NCI-H510A treated with DMSO at 0.1 percent for 48 hours (cell line): ENCODE measurements at regions not wholly inside any gene's neighbourhood (a gene's known extent, or its start where the extent isn't known, plus 50 kb on each side); places are given as distances from the start of the nearest gene placed in this dataset.
"Not testable (repeated sequence)": the region's sequence is repeated elsewhere in the genome, so short reads cannot be mapped to it uniquely, and the experiment has no call there.

Experiments
- DNase-seq: peaks from one replicate; lab custom pipeline; 2025; lab: John Stamatoyannopoulos, UW

- DNase-seq, result no peak
These were observed 157.9 kb downstream of the UQCRFS1 start for GRCh38 chr19:29054886-29055675.

GRCh38 chr19:29048873-29049272 lies 164.1 kb downstream of the UQCRFS1 start:
- no peak for DNase-seq

DNA sequence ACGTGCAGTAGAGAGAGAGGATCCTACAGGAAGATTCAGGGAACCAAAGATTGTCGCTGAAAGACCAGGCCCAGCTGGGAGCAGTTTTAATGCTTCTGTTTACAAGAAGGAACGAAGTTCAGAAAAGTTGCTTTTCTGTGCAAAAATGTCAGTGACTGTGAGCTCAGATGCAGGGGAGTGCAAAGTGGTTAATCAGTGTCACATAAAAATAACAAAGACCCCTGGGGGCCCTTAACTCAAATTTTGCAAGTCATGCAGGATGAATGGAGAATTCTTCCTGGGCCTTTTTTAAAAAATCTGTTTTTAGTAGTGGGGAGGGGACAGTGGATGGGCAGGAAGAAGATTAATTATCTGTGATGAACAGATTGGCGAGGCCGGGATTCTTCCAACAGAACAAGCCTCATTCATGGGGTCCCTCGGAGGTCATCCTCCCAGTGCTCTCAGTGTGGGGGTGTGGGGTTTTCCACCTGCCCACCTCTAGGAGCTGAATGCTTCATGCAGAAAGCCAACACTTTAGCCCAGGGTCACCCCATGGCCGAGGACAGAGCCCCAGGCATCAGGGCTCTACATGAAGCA lies 167.2 kb downstream of the UQCRFS1 start:
- no peak for DNase-seq

- DNase-seq, result no peak
These were observed 168.9 kb downstream of the UQCRFS1 start for GRCh38 chr19:29044037-29044436.

- DNase-seq, result no peak
These were observed 170.5 kb downstream of the UQCRFS1 start for GRCh38 chr19:29042450-29042849.

GRCh38 chr19:29040951-29041350 lies 172.0 kb downstream of the UQCRFS1 start:
- DNase-seq, result no peak

DNA sequence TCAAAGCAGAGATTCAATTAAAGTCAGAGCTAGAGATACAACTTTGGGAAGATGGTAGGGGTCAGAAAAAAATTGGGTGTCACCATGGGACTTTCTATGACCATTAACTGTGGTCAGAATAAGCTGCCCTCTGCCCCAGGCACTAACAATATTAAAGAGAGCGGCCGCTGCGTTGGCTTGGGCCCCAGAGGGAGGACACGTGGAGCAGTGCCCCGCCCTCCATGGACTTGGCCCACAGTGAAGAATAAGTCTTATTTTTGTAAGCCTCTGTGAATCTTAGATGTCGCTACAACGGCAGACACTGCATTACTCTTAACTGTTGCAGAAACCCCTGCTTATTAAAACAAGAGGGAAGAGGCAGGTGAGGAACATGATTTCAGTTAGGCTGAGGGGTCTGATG lies 172.7 kb downstream of the UQCRFS1 start:
- DNase-seq, result no peak

GRCh38 chr19:29039036-29039435 lies 173.9 kb downstream of the UQCRFS1 start:
- DNase-seq, result not testable (repeated sequence)

GRCh38 chr19:29031216-29031615 lies 181.7 kb downstream of the UQCRFS1 start:
- DNase-seq, result no peak

DNA sequence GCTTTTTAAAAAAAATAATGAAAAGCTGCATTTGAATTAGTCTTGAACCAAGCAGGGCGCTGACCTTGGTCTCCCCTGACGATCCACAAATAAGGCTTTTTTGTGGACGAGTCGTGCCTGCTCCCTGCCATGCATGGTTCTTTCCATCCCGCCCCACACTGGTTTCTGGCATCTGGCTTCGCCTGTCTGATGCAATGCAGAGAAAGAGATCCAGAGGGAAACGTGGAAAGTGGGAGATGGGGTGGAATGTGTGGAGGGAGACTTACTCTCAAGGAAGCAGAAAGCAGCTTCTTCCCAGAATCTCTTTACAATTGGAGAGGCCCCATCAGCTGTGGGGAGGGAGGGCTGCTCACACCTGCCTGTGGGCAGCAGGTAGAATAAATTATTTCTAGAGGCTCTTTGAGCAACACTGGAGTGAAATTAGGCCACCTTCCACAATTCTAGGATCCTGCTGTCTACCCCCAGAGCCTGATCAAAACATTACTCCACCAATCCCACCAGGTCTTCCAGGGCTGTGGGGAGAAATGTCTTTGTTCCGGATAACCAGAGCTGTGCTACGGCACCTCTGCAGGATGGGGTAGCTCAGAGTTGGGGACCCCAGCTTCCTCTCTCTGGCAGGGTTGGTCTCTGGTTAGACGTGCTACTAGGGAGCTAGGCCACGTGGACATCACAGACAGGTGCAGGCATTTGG lies 183.5 kb downstream of the UQCRFS1 start:
- no peak for DNase-seq

DNA sequence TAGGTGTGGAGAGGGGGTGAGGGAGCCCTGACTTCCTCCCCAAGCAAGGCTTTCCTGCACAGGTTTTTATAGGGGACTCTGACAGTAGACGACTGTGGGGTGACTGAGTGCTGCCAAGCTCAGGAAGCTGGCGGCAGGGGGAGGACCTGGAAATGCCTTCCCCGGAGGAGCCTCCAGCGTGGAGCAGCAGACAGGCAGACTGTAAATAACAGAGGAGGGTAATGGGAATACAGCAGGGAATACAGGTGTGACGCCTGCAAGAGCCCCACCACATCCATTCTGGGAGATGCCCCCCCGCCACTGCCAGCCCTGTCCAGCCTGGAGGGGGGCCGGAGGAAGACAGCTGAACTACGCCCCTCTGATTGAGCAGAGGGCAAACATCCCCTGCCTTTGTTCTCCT lies 190.4 kb downstream of the UQCRFS1 start:
- no peak for DNase-seq

DNA sequence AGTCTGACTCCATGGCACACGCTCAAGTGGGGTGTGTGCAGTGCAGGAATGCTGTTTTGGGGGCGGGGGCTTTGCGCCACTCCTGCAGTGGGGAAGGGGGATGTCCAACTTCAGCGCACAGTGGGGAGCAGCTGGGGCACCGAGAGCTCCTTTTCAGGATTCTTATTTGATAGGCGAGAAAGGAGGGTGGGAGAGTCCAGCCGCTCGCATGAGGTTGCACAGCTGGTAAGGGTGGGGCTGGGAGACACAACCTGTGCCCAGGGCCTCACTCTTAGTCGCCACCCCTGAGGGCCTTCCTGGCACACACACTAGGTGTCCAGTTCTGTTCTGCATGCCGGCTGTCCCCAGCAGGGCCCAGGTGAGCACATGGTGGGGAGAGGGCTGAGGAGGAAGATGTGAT lies 190.8 kb downstream of the UQCRFS1 start:
- no peak for DNase-seq

GRCh38 chr19:29021232-29021916 lies 191.6 kb downstream of the UQCRFS1 start:
- DNase-seq, result no peak

GRCh38 chr19:29019403-29019802 lies 193.5 kb downstream of the UQCRFS1 start:
- DNase-seq, result no peak

GRCh38 chr19:29018542-29018941 lies 194.4 kb downstream of the UQCRFS1 start:
- DNase-seq, result no peak

GRCh38 chr19:29017788-29018187 lies 195.2 kb downstream of the UQCRFS1 start:
- DNase-seq, result no peak

GRCh38 chr19:29016926-29017760 lies 195.8 kb downstream of the UQCRFS1 start:
- DNase-seq, result no peak

- no peak for DNase-seq
These were observed 196.6 kb downstream of the UQCRFS1 start for GRCh38 chr19:29016353-29016752.

DNA sequence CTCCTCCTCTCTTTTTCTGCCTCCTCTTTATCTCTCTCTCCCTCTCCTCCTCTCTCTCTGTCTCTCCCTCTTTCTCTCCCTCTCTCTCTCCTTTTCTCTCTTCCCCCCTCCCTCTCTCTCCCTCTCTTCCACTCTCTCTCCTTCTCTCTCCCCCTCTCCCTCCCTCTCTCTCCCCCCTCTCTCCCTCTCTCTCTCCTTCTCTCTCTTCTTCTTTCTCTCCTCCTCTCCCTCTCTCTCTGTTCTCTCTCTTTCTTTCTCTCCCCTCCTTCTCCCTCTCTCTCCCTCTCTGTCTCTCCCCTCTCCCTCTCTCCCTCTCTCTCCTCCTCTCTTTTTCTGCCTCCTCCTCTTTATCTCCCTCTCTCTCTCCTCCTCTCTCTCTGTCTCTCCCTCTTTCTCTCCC lies 197.4 kb downstream of the UQCRFS1 start:
- DNase-seq, result no peak

GRCh38 chr19:29014857-29015436 lies 198.0 kb downstream of the UQCRFS1 start:
- DNase-seq, result no peak

DNA sequence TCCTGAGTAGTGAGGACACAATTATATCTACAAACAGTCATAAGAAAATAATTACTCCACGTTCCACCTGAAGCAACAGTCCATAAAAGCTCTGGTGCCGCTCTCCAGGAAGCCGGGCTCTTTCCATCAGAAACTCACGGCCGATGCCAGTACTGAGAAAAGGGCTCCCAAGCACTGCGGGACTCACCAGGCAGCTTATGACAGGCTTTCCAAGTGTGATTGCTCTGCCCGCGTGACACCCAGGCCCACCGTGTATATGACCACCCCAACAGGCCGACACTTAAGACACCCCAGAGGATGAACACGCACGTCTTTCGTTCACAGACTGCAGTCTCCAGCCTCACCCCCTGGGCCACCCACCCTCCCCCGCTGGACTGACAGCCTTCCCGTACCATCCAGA lies 199.0 kb downstream of the UQCRFS1 start:
- DNase-seq, result no peak
